Nephron (organoid): ENCODE measurements at regions not wholly inside any gene's neighbourhood (a gene's known extent, or its start where the extent isn't known, plus 50 kb on each side); places are given as distances from the start of the nearest gene placed in this dataset.

Experiments
- H3K27ac Mint-ChIP-seq, 3 experiments: 2 replicates each; pipeline ENCODE4 v1.8.0; 2020; ENCODE audit warnings: mixed read lengths in 3 of 3, mild to moderate bottlenecking in 2 of 3, moderate library complexity in 1 of 3
- H3K27me3 Mint-ChIP-seq: 2 replicates; pipeline ENCODE4 v1.8.0; 2021; ENCODE audit warnings: low read depth, mild to moderate bottlenecking, moderate library complexity, mixed read lengths
- H3K36me3 Mint-ChIP-seq: 2 replicates; pipeline ENCODE4 v1.8.0; 2020; ENCODE audit warnings: low read depth, mixed read lengths
- H3K4me1 Mint-ChIP-seq: 2 replicates; pipeline ENCODE4 v1.8.0; 2020; ENCODE audit warnings: mixed read lengths
- H3K4me3 Mint-ChIP-seq, 3 experiments: 2 replicates each; pipeline ENCODE4 v1.8.0; 2020; ENCODE audit warnings: mild to moderate bottlenecking in 3 of 3, mixed read lengths in 3 of 3, moderate library complexity in 2 of 3
- H3K9me3 Mint-ChIP-seq: 2 replicates; pipeline ENCODE4 v1.8.0; 2020; ENCODE audit warnings: mixed read lengths
- CTCF ChIP-seq, 3 experiments: fragments of 200-600 bp; sonication (generic); IDR thresholded peaks; one replicate each; pipeline ENCODE4 v1.5.0; 2021; ENCODE audit warnings: antibody characterized with exemption in 3 of 3; ENCODE audit not compliant: unreplicated experiment in 3 of 3

GRCh38 chr6:128686084-128686483, 165.7 kb upstream of the PTPRK start:
- H3K4me3 Mint-ChIP-seq: no peak overlapping the region
- H3K9me3 Mint-ChIP-seq: no peaks in the 10 kb centered on the region
- no peak overlapping the region for H3K27ac Mint-ChIP-seq
- no peak for TF ChIP-seq CTCF (IDR thresholded peaks at IDR 0.05; ENCODE audit: unreplicated experiment in 3 of 3)
- H3K4me1 Mint-ChIP-seq: no peaks in the 10 kb centered on the region
- no peaks in the 10 kb centered on the region for H3K36me3 Mint-ChIP-seq
- H3K27me3 Mint-ChIP-seq: no peaks in the 10 kb centered on the region

GRCh38 chr6:128676456-128676855, 156.1 kb upstream of the PTPRK start:
- H3K9me3 Mint-ChIP-seq: no peaks in the 10 kb centered on the region
- TF ChIP-seq CTCF (IDR thresholded peaks at IDR 0.05; ENCODE audit: unreplicated experiment in 3 of 3): no peak
- no peak overlapping the region for H3K4me3 Mint-ChIP-seq

GRCh38 chr6:128672023-128672422, 151.6 kb upstream of the PTPRK start:
- Mint-ChIP-seq H3K4me1 (no peaks in the 10 kb centered on the region), H3K27ac (no peak overlapping the region), H3K27me3 (no peaks in the 10 kb centered on the region), H3K9me3 (no peaks in the 10 kb centered on the region), H3K4me3 (no peak overlapping the region), H3K36me3 (no peaks in the 10 kb centered on the region)
- no peak for TF ChIP-seq CTCF (IDR thresholded peaks at IDR 0.05; ENCODE audit: unreplicated experiment in 3 of 3)

More at GRCh38 chr6:128676456-128676855, 156.1 kb upstream of the PTPRK start:
- Mint-ChIP-seq H3K27ac (no peak overlapping the region), H3K4me1 (no peaks in the 10 kb centered on the region), H3K36me3 (no peaks in the 10 kb centered on the region), H3K27me3 (no peaks in the 10 kb centered on the region)

GRCh38 chr6:128667339-128667858, 147.0 kb upstream of the PTPRK start:
- H3K4me1 Mint-ChIP-seq: no peaks in the 10 kb centered on the region
- no peak overlapping the region for H3K4me3 Mint-ChIP-seq
- TF ChIP-seq CTCF (IDR thresholded peaks at IDR 0.05; ENCODE audit: unreplicated experiment in 3 of 3): no peak
- no peak overlapping the region for H3K27ac Mint-ChIP-seq
- H3K36me3 Mint-ChIP-seq: no peaks in the 10 kb centered on the region
- no peaks in the 10 kb centered on the region for H3K27me3 Mint-ChIP-seq
- no peaks in the 10 kb centered on the region for H3K9me3 Mint-ChIP-seq

- no peaks in the 10 kb centered on the region for H3K9me3 Mint-ChIP-seq
- no peaks in the 10 kb centered on the region for H3K36me3 Mint-ChIP-seq
- no peaks in the 10 kb centered on the region for H3K4me1 Mint-ChIP-seq
- no peak for TF ChIP-seq CTCF (IDR thresholded peaks at IDR 0.05; ENCODE audit: unreplicated experiment in 3 of 3)
- no peaks in the 10 kb centered on the region for H3K27me3 Mint-ChIP-seq
- H3K4me3 Mint-ChIP-seq: no peak overlapping the region
- H3K27ac Mint-ChIP-seq: no peak overlapping the region
These were observed 146.0 kb upstream of the PTPRK start for GRCh38 chr6:128666405-128666804.

- Mint-ChIP-seq H3K4me1 (no peaks in the 10 kb centered on the region), H3K36me3 (no peaks in the 10 kb centered on the region), H3K4me3 (no peak overlapping the region), H3K27me3 (no peaks in the 10 kb centered on the region), H3K27ac (no peak overlapping the region), H3K9me3 (no peaks in the 10 kb centered on the region)
- TF ChIP-seq CTCF (IDR thresholded peaks at IDR 0.05; ENCODE audit: unreplicated experiment in 3 of 3): no peak
These were observed 142.8 kb upstream of the PTPRK start for GRCh38 chr6:128663238-128663637.
